Left ventricle myocardium inferior (tissue), 1 donor: ENCODE measurements at regions not wholly inside any gene's neighbourhood (a gene's known extent, or its start where the extent isn't known, plus 50 kb on each side); places are given as distances from the start of the nearest gene placed in this dataset.

Experiments
- DNase-seq: peaks from one replicate; pipeline ENCODE4 v3.0.0-alpha.2; 2020
- H3K27ac ChIP-seq: fragments of 200-600 bp; replicated peaks from 2 replicates; pipeline ENCODE4 v1.8.0; 2021
- H3K27me3 ChIP-seq: fragments of 200-600 bp; 2 replicates; pipeline ENCODE4 v1.8.0; 2021; ENCODE audit warnings: low read depth
- H3K36me3 ChIP-seq: fragments of 200-600 bp; 2 replicates; pipeline ENCODE4 v1.8.0; 2021
- H3K4me1 ChIP-seq: fragments of 200-600 bp; 2 replicates; pipeline ENCODE4 v1.8.0; 2021
- H3K4me3 ChIP-seq: fragments of 200-600 bp; 2 replicates; pipeline ENCODE4 v1.8.0; 2021; ENCODE audit warnings: mild to moderate bottlenecking, moderate library complexity
- H3K9me3 ChIP-seq: fragments of 200-600 bp; replicated peaks from 2 replicates; pipeline ENCODE4 v1.8.0; 2021
- intact Hi-C: fragments of 100-400 bp; cut with micrococcal nuclease; formaldehyde crosslinking; loops from one replicate; pipeline ENCODE4 v1.11.0; 2022
- TF ChIP-seq, protein P1 (sequence below): fragments of 200-600 bp; IDR thresholded peaks from 2 replicates; pipeline ENCODE4 v1.8.0; 2021; ENCODE audit warnings: antibody characterized with exemption, mild to moderate bottlenecking, borderline replicate concordance
- donor health status: DM: no; HTN: yes; CAD: no; lungs with severe emphysema.

DNA sequence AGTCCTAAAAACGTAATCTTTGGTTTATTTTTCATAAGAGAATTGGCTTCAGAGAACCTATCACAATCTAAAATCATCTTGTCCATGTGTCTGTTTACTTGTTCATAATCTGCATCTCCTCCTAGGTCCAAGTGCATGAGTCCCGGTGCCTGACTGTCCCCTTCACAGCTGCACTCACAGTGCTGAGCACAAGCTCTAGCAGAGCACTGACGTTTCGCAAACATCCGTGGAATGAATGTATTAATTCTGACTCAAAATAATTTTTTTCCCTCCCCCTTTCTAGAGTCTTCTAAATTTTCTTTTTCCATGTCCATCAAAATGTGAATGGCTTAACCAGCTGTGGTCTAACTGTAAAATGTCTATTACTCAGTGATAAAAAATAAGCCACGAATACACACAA lies 245.5 kb upstream of the TSHZ3 start:
- H3K4me1 ChIP-seq: no peaks in the 10 kb centered on the region
- H3K27ac ChIP-seq: no peak overlapping the region
- intact Hi-C loops: no loop called here
- H3K9me3 ChIP-seq: no peaks in the 10 kb centered on the region
- H3K36me3 ChIP-seq: no peaks in the 10 kb centered on the region
- peaks cover 57% of the 10 kb centered on the region for H3K27me3 ChIP-seq
- TF ChIP-seq, protein P1, sequence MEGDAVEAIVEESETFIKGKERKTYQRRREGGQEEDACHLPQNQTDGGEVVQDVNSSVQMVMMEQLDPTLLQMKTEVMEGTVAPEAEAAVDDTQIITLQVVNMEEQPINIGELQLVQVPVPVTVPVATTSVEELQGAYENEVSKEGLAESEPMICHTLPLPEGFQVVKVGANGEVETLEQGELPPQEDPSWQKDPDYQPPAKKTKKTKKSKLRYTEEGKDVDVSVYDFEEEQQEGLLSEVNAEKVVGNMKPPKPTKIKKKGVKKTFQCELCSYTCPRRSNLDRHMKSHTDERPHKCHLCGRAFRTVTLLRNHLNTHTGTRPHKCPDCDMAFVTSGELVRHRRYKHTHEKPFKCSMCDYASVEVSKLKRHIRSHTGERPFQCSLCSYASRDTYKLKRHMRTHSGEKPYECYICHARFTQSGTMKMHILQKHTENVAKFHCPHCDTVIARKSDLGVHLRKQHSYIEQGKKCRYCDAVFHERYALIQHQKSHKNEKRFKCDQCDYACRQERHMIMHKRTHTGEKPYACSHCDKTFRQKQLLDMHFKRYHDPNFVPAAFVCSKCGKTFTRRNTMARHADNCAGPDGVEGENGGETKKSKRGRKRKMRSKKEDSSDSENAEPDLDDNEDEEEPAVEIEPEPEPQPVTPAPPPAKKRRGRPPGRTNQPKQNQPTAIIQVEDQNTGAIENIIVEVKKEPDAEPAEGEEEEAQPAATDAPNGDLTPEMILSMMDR: no peak
- no peak for DNase-seq
- H3K4me3 ChIP-seq: no peak overlapping the region

- no peak for DNase-seq
- TF ChIP-seq, protein P1: no peak
- intact Hi-C loops: no loop called here
- H3K4me3 ChIP-seq: no peak overlapping the region
- H3K27me3 ChIP-seq: peaks cover 49% of the 10 kb centered on the region
- no peaks in the 10 kb centered on the region for H3K4me1 ChIP-seq
- H3K27ac ChIP-seq: no peak overlapping the region
- H3K9me3 ChIP-seq: no peaks in the 10 kb centered on the region
- no peaks in the 10 kb centered on the region for H3K36me3 ChIP-seq
These were observed 246.3 kb upstream of the TSHZ3 start for GRCh38 chr19:31595521-31595920.

DNA sequence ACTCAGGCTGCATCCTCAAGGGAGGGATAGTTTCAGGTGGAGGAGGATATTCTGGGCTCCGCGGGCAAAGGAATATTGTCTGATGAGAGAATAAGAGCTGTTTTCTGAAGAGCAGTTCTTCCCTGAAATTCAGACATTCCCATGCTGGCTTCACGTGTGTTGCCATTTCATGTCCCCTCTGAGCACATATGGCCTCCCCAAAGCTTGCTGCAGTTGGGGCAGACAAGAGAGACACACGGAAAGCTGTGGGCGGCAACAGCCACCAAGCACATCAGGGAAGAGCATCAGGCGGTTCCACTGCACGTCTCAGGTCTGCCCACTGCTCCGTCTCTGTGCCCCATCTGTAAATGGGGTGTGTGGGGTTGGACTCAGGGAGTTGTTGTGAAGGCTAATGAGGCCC lies 247.5 kb upstream of the TSHZ3 start:
- Histone ChIP-seq H3K4me3 (no peak overlapping the region), H3K4me1 (no peaks in the 10 kb centered on the region), H3K9me3 (no peaks in the 10 kb centered on the region), H3K27ac (no peak overlapping the region), H3K36me3 (no peaks in the 10 kb centered on the region), H3K27me3 (peaks cover 47% of the 10 kb centered on the region)
- TF ChIP-seq, protein P1: no peak
- intact Hi-C loops: no loop called here
- DNase-seq: no peak

GRCh38 chr19:31597616-31598015 lies 248.4 kb upstream of the TSHZ3 start:
- H3K27me3 ChIP-seq: peaks cover 39% of the 10 kb centered on the region
- TF ChIP-seq, protein P1: no peak
- intact Hi-C loops: no loop called here
- no peaks in the 10 kb centered on the region for H3K36me3 ChIP-seq
- no peak for DNase-seq
- H3K9me3 ChIP-seq: no peaks in the 10 kb centered on the region
- H3K4me3 ChIP-seq: no peak overlapping the region
- no peak overlapping the region for H3K27ac ChIP-seq
- no peaks in the 10 kb centered on the region for H3K4me1 ChIP-seq

- H3K4me1 ChIP-seq: no peaks in the 10 kb centered on the region
- no peak for DNase-seq
- no peaks in the 10 kb centered on the region for H3K9me3 ChIP-seq
- no peak overlapping the region for H3K27ac ChIP-seq
- H3K36me3 ChIP-seq: no peaks in the 10 kb centered on the region
- TF ChIP-seq, protein P1: no peak
- intact Hi-C loops: no loop called here
- H3K27me3 ChIP-seq: peaks cover 30% of the 10 kb centered on the region
- H3K4me3 ChIP-seq: no peak overlapping the region
These were observed 249.5 kb upstream of the TSHZ3 start for GRCh38 chr19:31598730-31599238.
